Mesenchymal stem cell (in vitro differentiated cells and primary cell): ENCODE measurements at regions not wholly inside any gene's neighbourhood (a gene's known extent, or its start where the extent isn't known, plus 50 kb on each side); places are given as distances from the start of the nearest gene placed in this dataset.
A peak's percentile ranks its signal among the peaks of the same experiment; 100 is the strongest.

ENCODE experiments used
- DNase-seq: peaks from one replicate; pipeline ENCODE4 v3.0.0-alpha.2; 2013
- H2AFZ ChIP-seq: one replicate; pipeline ENCODE4 v1.6.1; 2013; ENCODE audit warnings: low read depth, mild to moderate bottlenecking, control low read depth, inconsistent platforms, low read length, moderate library complexity
- H2AK5ac ChIP-seq: 2 replicates; pipeline ENCODE4 v1.6.1; 2013; ENCODE audit warnings: low read length, moderate library complexity, mild to moderate bottlenecking, inconsistent platforms; ENCODE audit not compliant: severe bottlenecking
- H2BK120ac ChIP-seq: one replicate; pipeline ENCODE4 v1.6.1; 2013; ENCODE audit warnings: low read depth, mild to moderate bottlenecking, inconsistent platforms, low read length, moderate library complexity
- H2BK12ac ChIP-seq, 2 experiments: one replicate each; pipeline ENCODE4 v1.6.1; 2013; ENCODE audit warnings: inconsistent platforms in 2 of 2, low read length in 2 of 2, mild to moderate bottlenecking in 2 of 2, moderate library complexity in 2 of 2, control low read depth in 1 of 2
- H2BK15ac ChIP-seq: one replicate; pipeline ENCODE4 v1.6.1; 2013; ENCODE audit warnings: mild to moderate bottlenecking, low read depth, inconsistent platforms; ENCODE audit not compliant: poor library complexity, severe bottlenecking
- H2BK5ac ChIP-seq: 2 replicates; pipeline ENCODE4 v1.6.1; 2013; ENCODE audit warnings: low read depth, mild to moderate bottlenecking, low read length, control low read depth, inconsistent platforms; ENCODE audit not compliant: poor library complexity, severe bottlenecking
- H3K14ac ChIP-seq, 2 experiments: one replicate each; pipeline ENCODE4 v1.6.1; 2013; ENCODE audit warnings: inconsistent platforms in 2 of 2, low read length in 2 of 2, control low read depth in 1 of 2, mild to moderate bottlenecking in 1 of 2, moderate library complexity in 1 of 2
- H3K18ac ChIP-seq, 2 experiments: one replicate each; pipeline ENCODE4 v1.6.1; 2013; ENCODE audit warnings: inconsistent platforms in 2 of 2, low read length in 2 of 2, control low read depth in 1 of 2, low read depth in 1 of 2, mild to moderate bottlenecking in 1 of 2
- H3K23ac ChIP-seq, 2 experiments: one replicate each; pipeline ENCODE4 v1.6.1; 2013; ENCODE audit warnings: inconsistent platforms in 2 of 2, low read length in 2 of 2, mild to moderate bottlenecking in 2 of 2, moderate library complexity in 2 of 2, control low read depth in 1 of 2
- H3K27ac ChIP-seq: 2 replicates; pipeline ENCODE4 v1.5.1; 2013; ENCODE audit warnings: mild to moderate bottlenecking, moderate library complexity, low read length, control low read depth, inconsistent platforms; ENCODE audit not compliant: poor library complexity, severe bottlenecking
- H3K27me3 ChIP-seq, 2 experiments: 2 replicates each; pipeline versions ENCODE4 v1.6.1 to v1.7.0; 2013; ENCODE audit warnings: low read length in 2 of 2, mild to moderate bottlenecking in 2 of 2, moderate library complexity in 2 of 2, control low read depth in 1 of 2, inconsistent platforms in 1 of 2; ENCODE audit not compliant: control insufficient read depth in 1 of 2, insufficient read depth in 1 of 2
- H3K36me3 ChIP-seq, 2 experiments: 2 replicates each; pipeline versions ENCODE4 v1.6.1 to v1.7.0; 2013; ENCODE audit warnings: low read length in 2 of 2, control low read depth in 1 of 2, inconsistent platforms in 1 of 2, low read depth in 1 of 2, mild to moderate bottlenecking in 1 of 2; ENCODE audit not compliant: insufficient read depth in 2 of 2, control insufficient read depth in 1 of 2
- H3K4ac ChIP-seq, 2 experiments: one replicate each; pipeline ENCODE4 v1.6.1; 2013; ENCODE audit warnings: inconsistent platforms in 2 of 2, low read length in 2 of 2, mild to moderate bottlenecking in 2 of 2, moderate library complexity in 2 of 2, control low read depth in 1 of 2, low read depth in 1 of 2
- H3K4me1 ChIP-seq: 2 replicates; pipeline ENCODE4 v1.6.1; 2013; ENCODE audit warnings: low read depth, low read length, control low read depth; ENCODE audit not compliant: control insufficient read depth, insufficient read depth
- H3K4me2 ChIP-seq: 2 replicates; pipeline ENCODE4 v1.6.1; 2013; ENCODE audit warnings: low read length, mild to moderate bottlenecking, inconsistent platforms; ENCODE audit not compliant: poor library complexity, severe bottlenecking
- H3K4me3 ChIP-seq, 2 experiments: 2 replicates each; pipeline versions ENCODE4 v1.5.1 to v1.7.0; 2013; ENCODE audit warnings: low read length in 2 of 2, mild to moderate bottlenecking in 2 of 2, control low read depth in 1 of 2, low read depth in 1 of 2; ENCODE audit not compliant: insufficient read depth in 1 of 2
- H3K79me1 ChIP-seq: replicated peaks from 2 replicates; pipeline ENCODE4 v1.6.1; 2013; ENCODE audit warnings: mild to moderate bottlenecking, control low read depth, low read length, inconsistent platforms; ENCODE audit not compliant: poor library complexity, severe bottlenecking
- H3K9ac ChIP-seq: 2 replicates; pipeline ENCODE4 v1.7.0; 2013; ENCODE audit warnings: mild to moderate bottlenecking, low read length, moderate library complexity
- H3K9me3 ChIP-seq: 2 replicates; pipeline ENCODE4 v1.7.0; 2013; ENCODE audit warnings: mild to moderate bottlenecking, low read length; ENCODE audit not compliant: control insufficient read depth
- H4K8ac ChIP-seq: one replicate; pipeline ENCODE4 v1.6.1; 2013; ENCODE audit warnings: inconsistent platforms, mild to moderate bottlenecking, low read length, moderate library complexity
- H4K91ac ChIP-seq: one replicate; pipeline ENCODE4 v1.6.1; 2013; ENCODE audit warnings: mild to moderate bottlenecking, low read length, inconsistent platforms
- WGBS: methylation state at CpG from one replicate; pipeline ENCODE4 v1.1.7; 2013; ENCODE audit warnings: mixed read lengths; 5-methylcytosine and 5-hydroxymethylcytosine counted together

DNA sequence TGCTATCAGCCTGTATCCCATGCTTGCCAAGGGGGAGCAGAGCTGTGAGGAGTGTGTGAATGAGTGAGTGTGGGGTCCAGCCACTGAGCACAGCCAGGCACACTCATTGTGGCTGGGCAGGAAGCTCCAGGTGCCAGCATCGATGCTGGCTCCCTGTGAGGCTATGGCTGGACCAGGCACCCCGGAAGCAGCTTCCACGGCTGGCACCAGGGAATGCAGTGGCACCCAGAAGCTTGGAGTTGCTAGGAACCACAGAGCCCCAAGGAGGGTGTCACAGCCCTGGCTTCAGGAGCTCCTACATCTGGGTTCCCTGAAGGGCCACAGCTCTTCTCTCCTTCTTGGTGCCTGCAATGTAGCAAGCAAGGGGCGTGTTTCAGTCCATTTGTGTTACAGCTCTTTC is 625.9 kb upstream of the RAG2 start:
- Histone ChIP-seq H3K27me3 (no peaks in the 10 kb centered on the region), H3K18ac (no peak overlapping the region), H2BK5ac (no peak overlapping the region), H2AK5ac (no peak overlapping the region), H2BK15ac (no peak overlapping the region), H2BK12ac (no peak overlapping the region), H3K79me1 (no peaks in the 10 kb centered on the region), H2BK120ac (no peak overlapping the region), H4K8ac (no peak overlapping the region), H3K9ac (no peak overlapping the region), H3K36me3 (no peaks in the 10 kb centered on the region), H4K91ac (no peak overlapping the region), H3K23ac (no peak overlapping the region), H3K14ac (peak overlapping the region in 1 of 2 experiments; percentile 26), H3K9me3 (peaks cover 5% of the 10 kb centered on the region), H3K4ac (no peak overlapping the region), H3K27ac (no peak overlapping the region), H3K4me3 (no peak overlapping the region), H3K4me2 (no peak overlapping the region), H3K4me1 (no peaks in the 10 kb centered on the region), H2AFZ (no peak overlapping the region)
- no peak for DNase-seq
- WGBS: 82% methylated on average over 4 of the region's 4 CpGs

DNA sequence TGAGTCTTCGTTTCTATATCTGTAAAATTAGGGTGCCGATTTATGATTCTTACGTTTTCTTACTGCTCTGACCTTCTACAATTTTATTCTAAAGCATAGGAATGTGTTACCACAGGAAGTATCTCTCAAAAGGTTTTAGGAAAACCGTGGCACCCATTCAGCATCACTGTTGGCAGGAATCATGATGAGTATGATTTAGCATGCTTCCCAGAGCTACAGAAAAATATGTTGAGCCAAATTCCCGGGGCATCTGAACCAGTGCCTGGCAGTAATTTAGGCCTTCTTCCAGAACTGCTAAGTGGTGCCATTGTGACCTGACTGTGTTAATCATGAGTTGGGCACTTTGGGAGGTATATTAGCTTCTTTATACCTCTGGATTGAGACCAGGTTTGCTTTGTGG is 605.0 kb upstream of the RAG2 start:
- Histone ChIP-seq H2BK15ac (no peak overlapping the region), H3K4me3 (no peak overlapping the region)
- WGBS: 82% methylated on average over 4 of the region's 5 CpGs

DNA sequence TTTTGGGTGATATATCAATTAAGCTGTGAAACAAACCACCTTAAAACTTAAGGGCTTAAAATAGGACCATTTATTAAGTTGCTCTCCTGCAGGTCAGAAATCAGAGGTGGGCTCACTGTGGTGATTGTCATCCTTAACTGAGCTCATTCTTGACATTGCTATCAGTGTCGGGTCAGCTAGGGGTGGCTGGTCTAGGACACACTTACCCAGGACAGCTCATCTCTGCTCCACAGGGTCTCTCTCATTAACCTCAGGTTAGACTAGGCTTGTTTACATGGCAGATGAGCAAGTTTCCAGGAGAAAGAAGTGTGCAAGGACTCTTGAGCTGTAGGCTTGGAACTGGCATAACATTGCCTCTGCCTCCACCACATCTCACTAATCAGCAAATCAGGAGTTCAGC is 601.0 kb upstream of the RAG2 start:
- Histone ChIP-seq H2BK12ac (no peak overlapping the region), H3K9me3 (no peaks in the 10 kb centered on the region), H2BK120ac (no peak overlapping the region), H3K14ac (no peak overlapping the region), H3K4me3 (no peak overlapping the region), H2BK5ac (no peak overlapping the region), H3K4me2 (no peak overlapping the region), H2AFZ (no peak overlapping the region), H2BK15ac (no peak overlapping the region), H2AK5ac (no peak overlapping the region), H3K27ac (no peak overlapping the region), H3K23ac (no peak overlapping the region), H3K18ac (no peak overlapping the region), H3K4ac (no peak overlapping the region), H3K4me1 (no peaks in the 10 kb centered on the region), H3K9ac (no peak overlapping the region), H4K91ac (no peak overlapping the region), H3K27me3 (no peaks in the 10 kb centered on the region), H3K36me3 (no peaks in the 10 kb centered on the region), H3K79me1 (no peaks in the 10 kb centered on the region), H4K8ac (no peak overlapping the region)
- no peak for DNase-seq
- WGBS: 67% methylated on average over 1 of the region's 1 CpG

More for the DNA sequence above, 605.0 kb upstream of the RAG2 start:
- Histone ChIP-seq H3K27me3 (no peaks in the 10 kb centered on the region), H2AFZ (no peak overlapping the region), H3K18ac (no peak overlapping the region), H3K9ac (no peak overlapping the region), H3K9me3 (no peaks in the 10 kb centered on the region), H4K8ac (no peak overlapping the region), H3K27ac (no peak overlapping the region), H2BK120ac (no peak overlapping the region), H2BK12ac (no peak overlapping the region), H3K4ac (no peak overlapping the region), H4K91ac (no peak overlapping the region), H3K14ac (no peak overlapping the region), H2BK5ac (no peak overlapping the region), H3K23ac (no peak overlapping the region), H2AK5ac (no peak overlapping the region), H3K4me1 (no peaks in the 10 kb centered on the region), H3K4me2 (no peak overlapping the region), H3K36me3 (no peaks in the 10 kb centered on the region), H3K79me1 (no peaks in the 10 kb centered on the region)
- DNase-seq: no peak

DNA sequence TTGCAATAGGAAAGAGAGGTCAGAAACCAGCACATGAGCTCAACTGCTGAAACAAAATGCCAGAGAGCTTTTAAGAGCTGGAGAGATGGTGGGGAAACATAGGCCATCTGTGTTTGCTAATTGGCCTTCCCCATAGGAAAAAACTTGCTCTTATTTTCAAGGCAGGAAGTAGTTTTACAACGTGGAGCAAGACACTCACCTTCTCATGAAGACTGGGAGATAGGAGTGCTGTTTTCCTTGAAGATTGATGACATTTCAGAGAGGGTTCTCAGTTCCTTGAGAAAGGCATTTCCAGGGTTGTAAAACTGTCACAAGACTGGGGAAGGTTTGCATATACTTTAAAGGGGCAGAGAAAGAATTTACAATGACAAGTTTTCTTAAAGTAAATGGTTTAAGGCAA is 586.3 kb upstream of the RAG2 start:
- Histone ChIP-seq H2AFZ (no peak overlapping the region), H3K27me3 (no peaks in the 10 kb centered on the region), H3K4me1 (no peaks in the 10 kb centered on the region), H3K18ac (no peak overlapping the region), H3K4me2 (no peak overlapping the region), H3K9ac (no peak overlapping the region), H2BK15ac (no peak overlapping the region), H3K27ac (no peak overlapping the region), H3K4ac (no peak overlapping the region), H4K8ac (no peak overlapping the region), H2BK120ac (no peak overlapping the region), H3K36me3 (no peaks in the 10 kb centered on the region), H3K79me1 (no peaks in the 10 kb centered on the region), H3K4me3 (no peak overlapping the region), H3K9me3 (no peaks in the 10 kb centered on the region), H2BK12ac (no peak overlapping the region), H3K14ac (no peak overlapping the region), H2AK5ac (no peak overlapping the region), H4K91ac (no peak overlapping the region), H3K23ac (no peak overlapping the region), H2BK5ac (no peak overlapping the region)
- DNase-seq: no peak
- WGBS: 3% methylated on average over 1 of the region's 1 CpG
